ENCODE measurements at regions not wholly inside any gene's neighbourhood (a gene's known extent, or its start where the extent isn't known, plus 50 kb on each side); places are given as distances from the start of the nearest gene placed in this dataset.

- TF ChIP-seq ZSCAN29 (IDR thresholded peaks at IDR 0.05): no peak
- TF ChIP-seq ASH2L (IDR thresholded peaks at IDR 0.05; ENCODE audit: borderline replicate concordance, low read depth): no peak
- TF ChIP-seq EZH2 (IDR thresholded peaks at IDR 0.05; ENCODE audit: borderline replicate concordance, control insufficient read depth, low read depth, low read length): no peak
- TF ChIP-seq ESRRA (IDR thresholded peaks at IDR 0.05; ENCODE audit: low read length): no peak
- TF ChIP-seq ZNF274 (IDR thresholded peaks at IDR 0.05; ENCODE audit: insufficient read depth, insufficient read length): no peak
- no peak for TF ChIP-seq CHD2 (IDR thresholded peaks at IDR 0.05; ENCODE audit: borderline replicate concordance, low read depth, low read length)
- TF ChIP-seq TCF12 (IDR thresholded peaks at IDR 0.05; ENCODE audit: low read depth, low read length): no peak
- no peak for TF ChIP-seq KDM1A (IDR thresholded peaks at IDR 0.05; ENCODE audit: borderline replicate concordance)
- no peak for TF ChIP-seq JUND (IDR thresholded peaks at IDR 0.05; ENCODE audit: low read depth, low read length)
- no peak for TF ChIP-seq EGR1 (IDR thresholded peaks at IDR 0.05; ENCODE audit: borderline replicate concordance in 1 of 2, low read depth in 2 of 2, low read length in 2 of 2)
- TF ChIP-seq BCLAF1 (IDR thresholded peaks at IDR 0.05): no peak
- no peak for TF ChIP-seq SPI1 (IDR thresholded peaks at IDR 0.05; ENCODE audit: borderline replicate concordance, insufficient read depth, low read depth, low read length)
- TF ChIP-seq, protein P1, sequence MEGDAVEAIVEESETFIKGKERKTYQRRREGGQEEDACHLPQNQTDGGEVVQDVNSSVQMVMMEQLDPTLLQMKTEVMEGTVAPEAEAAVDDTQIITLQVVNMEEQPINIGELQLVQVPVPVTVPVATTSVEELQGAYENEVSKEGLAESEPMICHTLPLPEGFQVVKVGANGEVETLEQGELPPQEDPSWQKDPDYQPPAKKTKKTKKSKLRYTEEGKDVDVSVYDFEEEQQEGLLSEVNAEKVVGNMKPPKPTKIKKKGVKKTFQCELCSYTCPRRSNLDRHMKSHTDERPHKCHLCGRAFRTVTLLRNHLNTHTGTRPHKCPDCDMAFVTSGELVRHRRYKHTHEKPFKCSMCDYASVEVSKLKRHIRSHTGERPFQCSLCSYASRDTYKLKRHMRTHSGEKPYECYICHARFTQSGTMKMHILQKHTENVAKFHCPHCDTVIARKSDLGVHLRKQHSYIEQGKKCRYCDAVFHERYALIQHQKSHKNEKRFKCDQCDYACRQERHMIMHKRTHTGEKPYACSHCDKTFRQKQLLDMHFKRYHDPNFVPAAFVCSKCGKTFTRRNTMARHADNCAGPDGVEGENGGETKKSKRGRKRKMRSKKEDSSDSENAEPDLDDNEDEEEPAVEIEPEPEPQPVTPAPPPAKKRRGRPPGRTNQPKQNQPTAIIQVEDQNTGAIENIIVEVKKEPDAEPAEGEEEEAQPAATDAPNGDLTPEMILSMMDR (IDR thresholded peaks at IDR 0.05 in 2 of 3, conservative IDR thresholded peaks at IDR 0.05 in 1 of 3; ENCODE audit: control insufficient read depth in 2 of 3, extremely low read depth in 1 of 3, insufficient read depth in 1 of 3, low read depth in 3 of 3, low read length in 3 of 3): no peak
These were observed 174.5 kb downstream of the ETNK1 start for GRCh38 chr12:22799503-22799902.
